Nephron progenitor cell (in vitro differentiated cells): ENCODE measurements at regions not wholly inside any gene's neighbourhood (a gene's known extent, or its start where the extent isn't known, plus 50 kb on each side); places are given as distances from the start of the nearest gene placed in this dataset.

Experiments used
- DNase-seq: peaks from one replicate; pipeline ENCODE4 v3.0.0; 2021
- H3K27ac Mint-ChIP-seq: 2 replicates; pipeline ENCODE4 v1.8.0; 2021; ENCODE audit warnings: mild to moderate bottlenecking, moderate library complexity, mixed read lengths
- H3K27me3 Mint-ChIP-seq: 2 replicates; pipeline ENCODE4 v1.8.0; 2021; ENCODE audit warnings: mild to moderate bottlenecking, low read depth, mixed read lengths; ENCODE audit not compliant: poor library complexity
- H3K36me3 Mint-ChIP-seq: 2 replicates; pipeline ENCODE4 v1.8.0; 2021; ENCODE audit warnings: low read depth, mixed read lengths
- H3K4me1 Mint-ChIP-seq: 2 replicates; pipeline ENCODE4 v1.8.0; 2021; ENCODE audit warnings: mixed read lengths
- H3K4me3 Mint-ChIP-seq: 2 replicates; pipeline ENCODE4 v1.8.0; 2021; ENCODE audit warnings: mild to moderate bottlenecking, moderate library complexity, mixed read lengths
- H3K9me3 Mint-ChIP-seq: 2 replicates; pipeline ENCODE4 v1.8.0; 2021; ENCODE audit warnings: mild to moderate bottlenecking, moderate library complexity, mixed read lengths
- TF ChIP-seq, protein P1 (sequence below): fragments of 200-600 bp; sonication (generic); IDR thresholded peaks from 2 replicates; pipeline ENCODE4 v1.5.0; 2021; ENCODE audit warnings: antibody characterized with exemption

DNA sequence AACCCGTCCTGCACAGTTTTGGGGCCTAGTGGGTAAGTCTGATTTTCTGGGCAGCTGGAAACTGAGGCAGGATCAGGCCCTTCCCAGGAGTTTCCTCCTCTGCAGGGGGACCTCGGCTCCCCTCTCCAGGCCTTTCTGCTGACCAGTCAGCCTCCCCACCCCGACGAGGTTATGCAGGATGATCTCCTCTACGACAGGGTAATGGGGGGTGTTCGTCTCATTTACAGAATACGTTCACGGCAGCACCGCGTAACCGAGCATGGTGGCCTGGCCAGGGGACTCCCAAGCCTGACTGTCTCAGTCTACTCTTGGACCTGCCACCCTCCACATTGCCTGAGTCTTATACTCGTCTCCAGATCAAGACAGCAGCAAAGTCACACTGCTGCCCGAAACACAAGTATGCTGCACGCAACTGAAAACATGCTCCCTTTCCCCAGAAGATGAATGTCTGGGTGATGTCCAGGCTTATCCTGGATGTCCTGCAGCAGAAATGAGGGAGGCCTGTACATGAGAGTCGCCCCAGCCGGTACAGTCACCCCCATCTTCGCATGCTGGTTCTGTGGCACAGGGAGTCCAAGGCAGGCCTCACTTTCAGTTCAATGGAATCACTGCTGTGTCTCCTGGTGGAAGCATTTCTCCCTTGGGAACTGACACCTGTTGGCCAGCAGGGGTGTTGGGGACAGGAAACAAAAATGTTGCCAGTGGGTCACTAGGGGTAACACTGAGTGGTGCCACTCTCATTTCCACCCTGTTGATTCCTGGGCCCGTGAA, 120.8 kb downstream of the SOX1 start:
- no peak overlapping the region for H3K4me3 Mint-ChIP-seq
- no peak for DNase-seq
- no peaks in the 10 kb centered on the region for H3K36me3 Mint-ChIP-seq
- no peak overlapping the region for H3K27ac Mint-ChIP-seq
- H3K4me1 Mint-ChIP-seq = no peaks in the 10 kb centered on the region
- peaks cover 14% of the 10 kb centered on the region for H3K27me3 Mint-ChIP-seq
- TF ChIP-seq, protein P1, sequence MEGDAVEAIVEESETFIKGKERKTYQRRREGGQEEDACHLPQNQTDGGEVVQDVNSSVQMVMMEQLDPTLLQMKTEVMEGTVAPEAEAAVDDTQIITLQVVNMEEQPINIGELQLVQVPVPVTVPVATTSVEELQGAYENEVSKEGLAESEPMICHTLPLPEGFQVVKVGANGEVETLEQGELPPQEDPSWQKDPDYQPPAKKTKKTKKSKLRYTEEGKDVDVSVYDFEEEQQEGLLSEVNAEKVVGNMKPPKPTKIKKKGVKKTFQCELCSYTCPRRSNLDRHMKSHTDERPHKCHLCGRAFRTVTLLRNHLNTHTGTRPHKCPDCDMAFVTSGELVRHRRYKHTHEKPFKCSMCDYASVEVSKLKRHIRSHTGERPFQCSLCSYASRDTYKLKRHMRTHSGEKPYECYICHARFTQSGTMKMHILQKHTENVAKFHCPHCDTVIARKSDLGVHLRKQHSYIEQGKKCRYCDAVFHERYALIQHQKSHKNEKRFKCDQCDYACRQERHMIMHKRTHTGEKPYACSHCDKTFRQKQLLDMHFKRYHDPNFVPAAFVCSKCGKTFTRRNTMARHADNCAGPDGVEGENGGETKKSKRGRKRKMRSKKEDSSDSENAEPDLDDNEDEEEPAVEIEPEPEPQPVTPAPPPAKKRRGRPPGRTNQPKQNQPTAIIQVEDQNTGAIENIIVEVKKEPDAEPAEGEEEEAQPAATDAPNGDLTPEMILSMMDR = no peak
- peaks cover 25% of the 10 kb centered on the region for H3K9me3 Mint-ChIP-seq

DNA sequence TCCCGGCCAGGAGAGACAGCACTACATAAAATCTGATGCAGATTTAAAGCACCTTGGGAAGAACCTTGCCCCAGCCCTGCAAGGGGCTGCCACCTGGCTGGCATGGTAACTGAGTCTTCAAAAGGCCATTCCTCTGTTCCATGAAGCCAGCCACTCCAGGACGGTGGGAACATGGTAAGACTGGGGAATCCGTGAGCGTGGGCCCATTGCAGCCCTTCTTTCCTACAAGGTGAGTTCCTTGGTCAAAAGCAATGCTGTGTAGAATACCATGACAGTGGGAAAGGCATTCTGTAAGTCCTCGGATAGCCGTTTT, 121.3 kb downstream of the SOX1 start:
- Mint-ChIP-seq H3K36me3 (no peaks in the 10 kb centered on the region), H3K4me1 (no peaks in the 10 kb centered on the region), H3K27me3 (peaks cover 17% of the 10 kb centered on the region), H3K4me3 (no peak overlapping the region), H3K27ac (no peak overlapping the region), H3K9me3 (peaks cover 30% of the 10 kb centered on the region)
- TF ChIP-seq, protein P1 = no peak
- no peak for DNase-seq

DNA sequence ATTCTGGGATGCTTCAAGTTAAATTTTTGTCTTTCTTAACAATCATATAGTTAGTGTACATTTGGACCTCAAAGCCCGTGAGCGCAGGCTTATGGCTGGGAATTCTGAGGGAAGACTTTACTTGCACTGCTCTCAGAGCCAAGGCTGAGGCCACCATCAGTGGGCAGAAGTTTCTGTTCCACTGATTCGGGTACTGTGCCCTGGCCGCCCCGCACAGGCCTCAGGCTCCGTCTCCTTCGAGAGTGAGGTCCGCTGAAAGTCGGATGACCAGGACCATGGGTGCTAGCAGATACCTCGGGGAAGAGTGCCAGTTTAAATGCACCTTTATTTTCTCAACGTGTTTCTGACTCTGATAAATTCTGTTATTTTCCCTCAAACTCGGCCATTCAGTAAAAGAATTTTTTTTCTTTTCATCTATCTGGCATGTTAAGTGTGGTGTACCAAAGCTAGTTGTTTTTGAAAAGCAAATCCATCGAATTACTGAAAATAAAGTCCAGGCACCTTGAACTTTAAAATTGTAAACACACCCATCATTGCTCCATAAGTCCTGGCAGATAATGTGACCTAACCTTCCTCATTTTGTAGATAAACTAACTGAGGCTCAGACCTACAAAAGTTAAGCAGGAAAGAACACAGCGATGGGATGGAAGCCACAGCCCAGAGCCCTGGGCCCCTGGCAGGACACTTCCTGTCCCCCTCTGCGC, 126.7 kb downstream of the SOX1 start:
- no peak for DNase-seq
- peaks cover 58% of the 10 kb centered on the region for H3K27me3 Mint-ChIP-seq
- no peak overlapping the region for H3K27ac Mint-ChIP-seq
- peaks cover 32% of the 10 kb centered on the region for H3K9me3 Mint-ChIP-seq
- H3K4me1 Mint-ChIP-seq = no peaks in the 10 kb centered on the region
- no peak overlapping the region for H3K4me3 Mint-ChIP-seq
- TF ChIP-seq, protein P1 = no peak
- no peaks in the 10 kb centered on the region for H3K36me3 Mint-ChIP-seq

DNA sequence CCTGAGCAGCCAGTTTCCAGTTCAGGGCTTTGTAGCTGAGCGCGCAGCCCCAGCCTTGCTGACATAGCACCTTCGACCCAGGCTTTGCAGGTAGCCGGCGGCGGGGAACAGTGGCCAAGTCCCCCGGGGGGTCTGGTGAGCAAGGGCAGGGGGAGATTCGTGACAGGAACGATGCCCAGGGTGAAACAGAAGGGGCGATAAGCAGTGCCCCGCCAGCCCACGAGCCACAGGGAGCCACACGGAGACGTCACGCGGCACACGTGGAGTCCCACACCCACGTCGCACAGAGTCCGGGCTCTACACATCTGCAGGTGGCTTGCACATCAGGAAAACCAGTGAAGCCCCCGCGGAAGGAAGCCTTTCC, 127.2 kb downstream of the SOX1 start:
- Mint-ChIP-seq H3K27ac (no peak overlapping the region), H3K9me3 (peaks cover 32% of the 10 kb centered on the region), H3K27me3 (peaks cover 61% of the 10 kb centered on the region), H3K36me3 (no peaks in the 10 kb centered on the region), H3K4me1 (no peaks in the 10 kb centered on the region), H3K4me3 (no peak overlapping the region)
- DNase-seq = no peak
- TF ChIP-seq, protein P1 = no peak

DNA sequence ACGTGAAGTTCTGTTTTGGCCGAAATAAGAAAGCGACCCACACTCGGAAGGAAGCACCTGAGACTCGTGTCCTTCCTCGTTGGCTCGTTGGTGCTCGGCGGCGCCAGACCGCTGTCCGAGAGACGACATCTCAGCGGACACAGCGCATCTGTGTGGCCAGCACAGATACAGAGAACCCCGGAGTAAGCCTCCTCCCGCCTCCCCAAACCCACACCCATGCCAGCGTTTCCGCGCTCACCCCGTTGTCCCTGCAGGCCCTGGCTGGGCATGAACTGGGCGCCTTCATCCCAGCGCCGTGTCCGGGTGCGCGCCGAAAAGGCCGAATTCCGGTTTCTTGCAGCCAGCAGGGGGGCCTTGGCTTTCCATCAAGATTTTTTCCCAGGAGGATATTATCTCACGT, 127.6 kb downstream of the SOX1 start:
- peaks cover 32% of the 10 kb centered on the region for H3K9me3 Mint-ChIP-seq
- H3K4me3 Mint-ChIP-seq = no peak overlapping the region
- H3K27me3 Mint-ChIP-seq = peaks cover 61% of the 10 kb centered on the region
- no peaks in the 10 kb centered on the region for H3K36me3 Mint-ChIP-seq
- TF ChIP-seq, protein P1 = no peak
- no peak overlapping the region for H3K27ac Mint-ChIP-seq
- no peaks in the 10 kb centered on the region for H3K4me1 Mint-ChIP-seq
- DNase-seq = no peak
